Effector CD8-positive, alpha-beta T cell (primary cell): ENCODE measurements at regions not wholly inside any gene's neighbourhood (a gene's known extent, or its start where the extent isn't known, plus 50 kb on each side); places are given as distances from the start of the nearest gene placed in this dataset.
"Not testable (repeated sequence)": the region's sequence is repeated elsewhere in the genome, so short reads cannot be mapped to it uniquely, and the experiment has no call there.

Source experiments
- DNase-seq: peaks from one replicate; lab custom pipeline; 2025; lab: John Stamatoyannopoulos, UW

DNA sequence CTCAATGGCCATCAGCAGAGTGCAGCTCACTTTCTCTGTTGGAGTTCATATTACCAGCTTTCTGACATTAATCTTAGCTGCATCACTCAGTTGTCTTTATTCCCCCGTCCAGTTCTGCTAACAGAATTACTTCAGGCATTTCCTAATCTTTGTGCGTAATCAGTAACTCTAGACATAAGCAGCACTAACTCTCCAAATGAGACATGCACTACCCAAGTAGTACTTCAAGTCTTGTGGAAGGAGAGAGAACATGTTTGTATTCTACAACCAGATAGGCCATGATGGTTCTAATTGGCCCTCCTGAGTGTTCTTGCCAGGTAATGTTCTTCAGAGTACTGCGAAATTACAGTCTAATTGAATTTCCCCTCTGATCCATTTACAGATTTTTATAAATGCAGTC is 448.5 kb upstream of the RPS6KA3 start:
- no peak for DNase-seq

DNA sequence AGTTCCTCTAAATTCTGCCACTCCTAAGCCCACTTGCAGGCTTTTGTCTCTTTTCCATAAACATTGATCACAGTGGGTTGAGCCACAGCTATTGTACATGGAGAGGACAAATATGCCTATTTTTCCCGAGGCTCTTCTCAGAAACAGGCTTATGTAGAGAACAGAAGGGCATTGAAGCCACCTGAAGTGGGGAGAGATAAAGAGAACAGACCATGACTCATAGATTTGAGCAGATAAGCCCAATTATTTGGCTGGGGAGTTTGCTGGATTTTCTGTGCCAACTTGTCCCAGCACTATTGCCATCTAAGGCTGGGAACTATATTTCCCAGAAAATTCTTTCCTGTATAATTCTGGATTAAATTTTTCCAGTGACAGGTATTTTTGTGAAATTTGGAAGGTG is 446.1 kb upstream of the RPS6KA3 start:
- no peak for DNase-seq

DNA sequence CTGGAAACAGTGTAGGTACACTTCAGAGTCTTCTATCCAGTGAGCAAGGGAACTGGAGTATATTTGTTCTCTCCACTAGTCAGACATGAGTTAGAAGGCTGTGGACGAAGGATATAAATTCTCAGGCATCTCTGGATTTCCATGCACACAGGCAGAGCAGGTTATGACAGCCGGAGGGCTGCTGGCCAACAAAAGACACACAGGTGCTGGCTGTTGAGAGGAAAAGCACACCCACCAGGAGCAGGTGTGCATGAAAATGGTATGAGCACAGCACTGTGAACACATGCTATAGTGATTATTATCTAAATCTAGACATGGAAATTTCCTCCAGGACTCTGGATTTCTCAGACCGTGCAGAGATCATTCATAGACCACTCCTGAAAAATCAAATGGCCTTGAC is 444.7 kb upstream of the RPS6KA3 start:
- no peak for DNase-seq

DNA sequence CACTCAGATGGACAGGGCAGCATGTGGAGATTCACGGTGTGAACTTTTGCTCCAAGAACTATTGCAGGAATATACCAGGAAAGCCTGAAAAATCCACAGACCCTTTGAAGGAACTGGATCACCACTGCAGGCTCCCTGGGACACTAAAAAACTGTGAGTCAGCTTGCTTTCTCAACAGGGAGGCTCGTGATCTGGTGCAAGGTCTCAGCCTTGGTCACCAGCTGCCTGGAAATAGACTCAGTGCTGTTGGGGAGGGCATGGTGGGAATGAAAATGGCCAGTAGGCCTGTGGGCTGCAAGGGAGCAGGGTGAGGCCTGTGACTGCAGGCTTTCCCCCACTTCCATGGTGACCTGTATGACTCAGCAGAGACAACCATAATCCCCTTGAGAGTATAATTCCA is 426.4 kb upstream of the RPS6KA3 start:
- no peak for DNase-seq

DNA sequence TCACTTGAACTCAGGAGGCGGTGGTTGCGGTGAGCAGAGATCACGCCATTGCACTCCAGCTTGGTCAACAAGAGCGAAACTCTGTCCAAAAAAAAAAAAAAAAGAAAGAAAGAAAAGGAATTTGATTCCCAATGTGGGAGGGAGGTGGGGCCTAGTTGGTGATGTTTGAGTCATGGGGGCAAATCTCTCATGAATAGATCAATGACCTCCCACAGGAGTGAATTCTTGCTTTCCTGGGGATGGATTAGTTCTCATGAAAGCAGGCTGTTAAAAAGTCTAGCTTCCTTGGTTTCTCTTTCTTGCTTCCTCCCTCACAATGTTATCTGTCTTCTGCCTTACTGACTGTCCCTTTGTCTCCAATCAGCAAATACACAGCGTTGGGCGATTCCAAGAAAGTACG is 419.5 kb upstream of the RPS6KA3 start:
- DNase-seq: no peak

DNA sequence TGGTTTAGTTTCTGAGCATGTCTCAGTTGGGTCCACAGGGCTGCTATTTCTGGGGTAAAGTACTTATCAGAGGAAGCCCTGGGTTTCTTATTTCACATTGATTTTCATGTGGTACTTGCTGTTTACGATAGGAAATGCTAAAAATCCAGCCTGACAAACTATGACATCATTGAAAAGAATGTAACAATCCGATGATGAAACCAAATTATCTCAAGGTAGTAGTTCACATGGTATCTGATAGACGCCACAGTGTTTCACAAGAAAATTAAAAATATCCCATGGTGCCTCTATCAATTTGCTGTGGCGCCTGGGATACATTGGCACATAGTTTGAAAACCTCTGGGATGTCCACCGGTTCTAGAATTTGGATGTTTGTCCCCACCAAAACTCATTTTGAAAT is 418.9 kb upstream of the RPS6KA3 start:
- DNase-seq: no peak

DNA sequence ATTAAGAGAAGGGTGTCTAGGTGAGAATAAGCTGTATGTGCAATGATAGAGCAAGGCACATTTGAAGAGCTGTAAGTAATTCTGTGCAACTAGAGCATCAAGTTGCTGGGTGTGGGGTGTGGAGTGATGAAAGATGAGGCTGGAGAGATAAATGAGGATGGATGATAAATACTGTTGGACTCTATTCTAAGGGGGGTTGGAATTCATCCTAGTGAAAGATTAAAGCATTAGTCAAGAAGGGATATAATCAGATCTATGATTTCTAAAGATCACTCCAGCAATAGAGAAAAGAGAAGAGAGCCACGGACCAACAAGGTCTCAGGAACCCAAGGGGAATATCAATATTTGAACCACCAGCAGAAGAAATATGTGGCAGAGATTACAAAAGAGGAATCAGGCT is 415.0 kb upstream of the RPS6KA3 start:
- DNase-seq: no peak

DNA sequence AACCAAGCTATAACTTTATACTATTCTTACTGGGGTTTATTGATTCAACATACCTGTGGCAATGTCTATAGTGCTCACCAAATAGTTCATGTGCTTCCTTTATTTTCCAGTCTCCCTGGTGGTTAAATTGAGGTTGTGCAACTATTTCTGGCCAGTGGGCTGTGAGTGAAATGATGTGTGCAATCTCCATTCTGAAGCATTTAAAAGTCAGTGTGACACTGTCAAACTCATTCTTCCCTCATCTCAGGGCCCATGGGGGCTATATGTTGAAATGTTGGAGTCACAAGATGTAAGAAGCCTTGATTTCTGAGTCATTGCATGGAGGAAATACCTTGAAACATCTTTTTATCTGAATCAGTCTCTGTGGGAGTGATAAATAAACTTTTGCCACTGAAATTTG is 414.3 kb upstream of the RPS6KA3 start:
- DNase-seq: no peak

DNA sequence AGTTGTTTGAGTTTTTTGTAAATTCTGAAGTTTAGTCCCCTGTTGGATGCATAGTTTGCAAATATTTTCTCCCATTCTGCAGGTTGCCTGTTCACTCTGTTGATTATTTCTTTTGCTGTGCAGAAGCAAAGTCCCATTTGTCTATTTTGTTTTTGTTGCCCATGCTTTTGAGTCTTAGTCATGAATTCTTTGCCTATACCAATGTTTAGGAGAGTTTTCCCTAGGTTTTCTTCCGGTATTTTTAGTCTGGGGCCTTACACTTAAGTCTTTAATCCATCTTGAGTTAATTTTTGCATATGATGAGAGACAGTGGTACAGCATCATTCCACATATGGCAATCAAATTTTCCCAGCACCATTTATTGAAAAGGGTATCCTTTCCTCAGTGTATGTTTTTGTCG is 405.8 kb upstream of the RPS6KA3 start:
- DNase-seq: no peak

DNA sequence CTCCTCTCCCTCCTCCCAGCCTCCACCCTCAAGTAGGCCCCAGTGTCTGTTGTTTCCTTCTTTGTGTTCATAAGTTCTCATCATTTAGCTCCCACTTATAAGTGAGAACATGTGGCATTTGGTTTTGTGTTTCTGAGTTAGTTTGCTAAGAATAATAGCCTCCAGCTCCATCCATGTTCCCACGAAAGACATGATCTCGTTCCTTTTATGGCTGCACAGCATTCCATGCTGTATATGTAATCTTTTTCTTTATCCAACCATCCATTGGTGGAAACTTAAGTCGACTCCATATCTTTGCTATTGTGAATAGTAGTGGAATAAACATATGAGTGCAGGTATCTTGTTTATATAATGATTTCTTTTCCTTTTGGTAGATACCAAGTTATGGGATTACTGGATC is 405.0 kb upstream of the RPS6KA3 start:
- not testable (repeated sequence) for DNase-seq

DNA sequence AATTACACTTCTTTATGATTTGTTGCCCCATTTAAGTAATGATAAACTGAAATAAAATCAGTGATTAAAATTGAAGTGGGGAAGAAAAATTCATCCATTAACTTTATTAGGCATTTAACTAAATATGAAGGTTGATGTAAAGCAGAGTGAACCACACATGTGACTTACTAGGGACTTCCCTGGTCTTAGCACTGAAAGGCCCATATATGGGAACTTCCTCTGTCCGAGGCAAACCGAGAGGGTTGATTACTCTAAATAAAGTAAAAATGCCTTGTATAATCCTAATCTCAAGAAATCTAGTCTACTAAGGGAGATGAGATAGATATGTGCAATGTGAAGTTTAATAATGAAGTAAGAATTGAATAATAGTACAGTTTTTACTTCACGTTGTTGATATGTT is 403.9 kb upstream of the RPS6KA3 start:
- no peak for DNase-seq

DNA sequence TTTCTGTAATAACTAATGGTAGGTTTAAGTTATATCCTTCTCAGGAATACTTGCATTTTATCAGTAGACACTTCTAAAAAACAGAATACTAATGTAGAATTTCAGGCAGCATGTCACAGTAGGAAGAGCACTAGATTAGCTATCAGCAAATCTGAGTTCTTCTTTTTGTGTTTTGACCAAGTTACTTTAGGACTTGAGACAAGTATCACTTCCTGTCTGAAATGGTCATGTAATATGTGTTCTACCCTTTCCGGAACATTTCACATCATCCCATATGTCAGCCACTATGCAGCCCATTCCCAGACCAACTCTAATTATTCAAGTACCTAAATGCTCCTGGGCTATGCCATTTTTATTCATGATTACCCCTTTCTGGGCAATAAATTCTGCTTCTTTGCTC is 401.8 kb upstream of the RPS6KA3 start:
- no peak for DNase-seq

DNA sequence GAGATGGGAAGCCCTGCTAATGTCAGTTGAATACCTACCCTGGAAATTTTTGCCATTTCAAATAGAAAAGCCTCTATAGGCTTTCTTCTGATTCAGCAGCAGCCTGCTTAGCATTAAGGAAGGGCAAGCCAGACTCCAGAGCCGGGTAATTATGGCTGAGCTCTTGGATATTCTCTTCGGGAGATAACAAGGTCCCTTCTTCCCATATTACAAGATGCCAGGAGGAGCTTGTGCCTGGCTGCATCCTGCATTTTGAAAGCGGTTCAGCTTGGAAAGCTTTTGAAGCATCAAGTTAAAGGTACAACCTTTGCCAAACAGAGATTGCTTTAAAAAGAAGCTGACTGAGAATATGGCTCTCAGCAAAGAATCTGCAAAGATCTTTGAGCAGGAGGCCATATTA is 399.6 kb upstream of the RPS6KA3 start:
- no peak for DNase-seq

DNA sequence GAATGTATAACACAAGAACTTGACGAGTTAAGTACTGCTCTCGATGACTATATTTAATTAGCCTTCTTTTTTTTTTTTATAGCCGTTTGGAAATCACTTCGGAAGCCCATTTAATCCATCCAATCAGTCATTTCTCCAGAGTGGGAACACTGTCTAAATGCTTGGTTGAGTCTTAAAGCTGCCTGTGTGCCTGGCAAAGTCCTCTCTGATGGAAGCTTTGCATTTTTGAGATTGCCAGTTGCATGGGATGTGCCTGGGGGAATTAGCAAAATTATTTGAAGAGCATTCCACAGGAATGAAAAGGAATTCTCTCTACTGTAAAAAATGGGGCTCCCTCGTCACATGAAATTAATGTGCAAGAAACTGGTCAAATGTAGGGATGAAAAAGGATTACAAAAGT is 398.8 kb upstream of the RPS6KA3 start:
- no peak for DNase-seq

DNA sequence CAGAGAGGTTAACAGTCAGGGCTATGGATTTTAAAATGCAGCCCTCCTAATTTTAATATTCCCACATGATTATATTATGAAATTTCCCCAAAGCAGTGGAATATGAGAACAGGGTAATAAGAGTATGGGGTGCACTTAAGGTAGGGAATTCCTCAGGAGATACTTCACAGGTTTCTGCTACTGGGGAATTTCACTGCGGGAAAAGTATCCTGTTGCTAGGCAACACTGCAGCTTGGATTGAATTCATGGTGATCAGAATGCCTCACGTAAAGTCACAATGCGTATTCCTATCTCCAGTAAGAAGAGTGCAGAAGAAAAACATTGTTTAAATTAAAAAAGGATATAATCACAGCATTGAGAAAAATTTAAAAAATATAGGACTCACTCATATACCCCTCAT is 398.1 kb upstream of the RPS6KA3 start:
- no peak for DNase-seq

DNA sequence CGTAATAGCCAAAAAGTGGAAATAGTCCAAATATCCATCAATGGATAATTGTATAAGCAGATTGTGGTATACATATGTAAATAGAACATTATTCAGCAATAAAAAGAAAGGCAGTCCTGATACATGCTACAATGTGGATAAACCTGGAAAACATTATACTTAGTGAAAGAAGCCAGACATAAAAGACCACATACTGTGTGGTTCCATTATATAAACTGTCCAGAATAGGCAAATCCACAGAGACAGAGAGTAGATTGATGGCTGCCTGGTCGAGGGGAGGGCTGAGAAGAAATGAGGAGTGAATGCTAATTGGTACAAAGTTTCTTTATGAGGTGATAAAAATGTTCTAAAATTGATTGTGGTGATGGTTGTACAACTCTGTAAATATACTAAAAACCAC is 397.4 kb upstream of the RPS6KA3 start:
- DNase-seq: no peak

DNA sequence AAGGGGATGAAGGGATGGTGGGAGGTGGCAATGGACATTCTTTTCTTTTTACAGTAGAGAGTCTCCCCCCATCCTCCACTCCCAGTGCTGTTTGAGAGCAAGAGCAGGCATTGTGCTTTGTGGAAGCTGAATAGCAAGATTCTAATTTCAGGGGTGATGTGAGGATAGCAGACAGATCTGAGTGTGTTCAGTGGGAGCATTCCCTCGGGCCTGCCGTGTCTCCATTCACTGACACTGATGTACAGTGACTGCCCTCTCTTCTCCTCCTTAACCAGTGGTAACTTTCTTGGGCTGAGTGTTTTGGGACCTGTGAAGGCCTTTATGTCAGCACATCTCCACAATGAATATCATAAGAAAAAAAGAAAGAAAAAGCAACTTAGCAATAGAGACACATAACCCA is 396.6 kb upstream of the RPS6KA3 start:
- DNase-seq: no peak

DNA sequence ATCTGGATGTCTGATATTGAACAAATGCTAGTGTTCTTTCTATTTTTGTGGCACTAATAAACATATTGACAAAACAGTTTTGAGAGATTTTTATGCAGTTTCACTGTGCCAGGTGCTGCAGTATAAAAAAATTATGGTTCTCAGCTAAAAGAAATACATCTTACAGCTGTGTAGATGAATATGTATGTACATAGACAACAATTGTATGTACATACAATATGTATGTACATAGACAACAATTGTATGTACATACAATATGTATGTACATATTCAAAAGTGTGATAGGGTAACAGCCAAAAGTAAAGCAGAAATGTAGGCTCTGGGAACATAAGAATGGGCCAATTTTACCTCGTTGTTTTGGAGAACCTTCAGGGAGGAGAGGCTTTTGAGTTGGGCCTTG is 390.0 kb upstream of the RPS6KA3 start:
- no peak for DNase-seq

DNA sequence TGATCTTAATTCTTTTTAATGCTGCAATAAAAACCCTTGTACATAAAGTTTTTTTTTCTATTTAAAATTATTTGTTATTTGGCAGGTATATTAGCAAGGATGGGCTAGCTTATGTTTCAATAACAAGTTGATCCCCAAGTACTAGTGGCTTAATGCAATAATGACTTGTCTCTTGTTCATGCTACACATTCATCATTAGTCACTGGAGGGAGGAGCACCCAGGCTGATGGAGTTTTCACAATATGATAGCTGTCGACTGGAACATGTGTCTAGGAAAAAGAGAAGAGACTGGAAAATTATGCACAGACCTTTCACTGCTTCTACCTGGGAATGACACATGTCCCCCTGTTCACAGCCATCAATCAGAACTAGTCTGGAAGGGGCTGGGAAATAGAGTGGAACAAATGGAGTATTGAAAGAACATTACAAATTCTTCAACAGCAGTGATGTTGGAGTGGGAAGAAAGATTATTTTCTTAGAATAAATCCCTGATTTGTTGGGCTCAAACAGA is 387.9 kb upstream of the RPS6KA3 start:
- no peak for DNase-seq

DNA sequence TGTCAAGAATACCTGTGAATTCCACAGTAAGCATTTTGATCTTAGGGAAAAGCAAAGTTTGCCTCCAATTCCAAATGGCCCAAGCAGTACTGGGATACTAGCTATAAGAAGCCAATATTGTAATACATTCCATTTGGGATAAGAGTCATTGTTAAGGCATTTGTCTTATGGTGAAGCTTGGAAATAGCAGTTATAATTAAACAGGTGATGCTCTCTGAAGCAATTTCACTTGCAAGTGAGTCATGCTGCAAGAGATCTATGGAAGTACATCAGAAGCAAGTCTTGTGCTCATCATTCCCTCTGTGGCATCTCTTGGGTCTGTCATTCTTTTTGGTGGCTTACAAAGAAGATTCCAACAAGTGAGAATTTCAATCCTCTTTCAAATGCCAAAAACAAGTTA is 386.4 kb upstream of the RPS6KA3 start:
- no peak for DNase-seq

DNA sequence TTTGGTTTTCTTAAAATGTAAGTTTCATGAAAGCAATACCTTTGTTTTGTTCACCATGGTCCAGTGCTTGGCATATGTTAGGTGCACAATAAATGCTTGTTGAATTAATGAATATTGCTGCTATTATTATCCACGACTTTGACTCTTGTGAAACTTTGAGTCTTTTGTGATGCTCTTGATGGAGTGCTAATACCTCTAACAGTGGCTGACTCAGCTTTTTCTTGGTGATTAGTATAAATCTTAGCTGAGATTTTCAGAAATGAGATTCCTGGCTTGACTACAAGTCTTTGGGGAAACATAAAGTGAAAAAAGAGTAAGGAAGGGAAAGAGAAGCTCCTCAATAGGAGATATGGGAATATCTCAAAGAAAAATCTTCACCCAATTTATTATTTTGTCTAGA is 375.2 kb upstream of the RPS6KA3 start:
- DNase-seq: no peak

DNA sequence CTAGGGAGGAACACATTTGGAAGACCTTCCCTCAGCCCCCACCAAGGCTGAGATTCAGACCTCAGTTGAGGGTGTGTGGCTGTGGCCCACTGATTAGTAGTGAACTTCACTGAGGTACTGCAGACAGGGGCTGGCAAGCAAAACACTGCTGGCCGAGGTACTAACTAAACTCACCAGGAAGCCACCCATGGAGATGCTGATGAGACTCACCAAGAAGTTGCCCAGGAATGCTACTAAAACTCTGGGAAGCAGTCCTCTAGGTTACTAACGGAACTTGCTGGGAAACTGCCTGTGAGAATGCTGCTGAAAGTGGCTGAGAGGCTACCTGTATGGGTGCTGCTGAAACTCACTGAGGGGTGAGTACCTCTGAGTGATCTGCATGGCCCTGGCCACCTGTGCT is 372.4 kb upstream of the RPS6KA3 start:
- no peak for DNase-seq

DNA sequence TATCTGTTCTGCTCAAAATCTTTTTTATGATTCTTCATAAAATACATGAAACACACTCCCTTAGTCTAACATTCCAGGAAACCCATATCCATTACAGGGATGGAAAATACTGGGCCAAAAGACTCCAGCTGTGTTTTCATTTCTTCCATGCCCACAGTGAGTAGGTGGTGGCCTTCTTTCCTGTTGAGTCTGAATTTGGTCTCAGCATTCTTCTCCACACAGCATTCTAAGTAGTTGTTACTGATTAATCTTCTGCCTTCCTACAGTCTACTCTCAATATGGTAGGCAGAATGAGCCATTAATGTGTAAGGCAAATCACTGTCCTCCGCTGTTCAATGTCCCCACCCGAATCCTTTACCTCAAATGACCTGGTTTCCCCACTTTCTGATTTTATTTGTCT is 370.6 kb upstream of the RPS6KA3 start:
- no peak for DNase-seq

DNA sequence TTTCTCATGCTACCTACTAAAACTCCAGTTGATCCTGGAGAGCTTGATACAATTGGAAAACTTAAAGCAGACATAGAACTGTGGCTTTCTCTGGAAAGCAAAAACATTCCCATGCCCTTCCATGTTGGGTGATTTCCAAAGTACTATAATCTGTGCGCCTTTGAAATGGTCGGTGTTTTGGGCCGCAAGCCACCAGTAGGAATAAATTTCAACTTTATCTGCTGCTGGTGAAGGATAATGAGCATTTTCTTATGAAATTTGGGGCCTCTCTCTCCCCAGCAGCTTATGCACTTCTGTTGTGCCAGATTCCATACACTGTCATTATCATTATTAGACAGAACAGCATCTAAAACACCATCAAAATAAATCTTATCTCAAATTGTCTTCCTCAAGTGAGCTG is 366.7 kb upstream of the RPS6KA3 start:
- no peak for DNase-seq

DNA sequence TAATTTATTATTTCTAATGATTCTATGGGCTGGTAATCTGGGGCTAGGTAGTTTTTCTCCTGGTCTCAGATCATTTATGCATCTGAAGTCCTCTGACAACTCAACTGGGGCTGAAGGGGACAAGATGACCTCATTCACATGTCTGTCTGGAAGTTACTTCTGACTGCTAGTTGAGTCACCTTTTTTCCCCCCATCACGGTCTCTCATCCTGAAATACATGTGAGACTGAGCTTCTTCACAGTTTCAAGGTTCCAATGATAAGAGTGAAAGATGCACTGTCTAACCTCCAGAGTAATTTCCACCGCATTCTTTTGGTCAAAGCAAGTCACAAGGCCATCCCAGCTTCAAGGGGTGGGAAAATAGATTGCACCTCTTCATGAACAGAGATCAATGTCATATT is 356.7 kb upstream of the RPS6KA3 start:
- DNase-seq: no peak
